HepG2 (cell line): ENCODE measurements at regions not wholly inside any gene's neighbourhood (a gene's known extent, or its start where the extent isn't known, plus 50 kb on each side); places are given as distances from the start of the nearest gene placed in this dataset.

ENCODE experiments used
- ATAC-seq: fragments of 200-7000 bp; cut with Tn5 transposase; 3 replicates; pipeline ENCODE4 v1.9.1; 2020; ENCODE audit warnings: mild to moderate bottlenecking, moderate library complexity
- BruUV-seq: library from RNA; stranded (reverse); fragments of 400-500 nt; replicated peaks from 2 replicates; lab custom pipeline; 2021; lab: Mats Ljungman, UMichigan
- CTCF ChIA-PET: fragments of 300-600 bp; formaldehyde crosslinking; extraction: SDS; loops from one replicate; lab custom pipeline; 2021; ENCODE audit warnings: low total read pairs, inconsistent platforms, low intra/inter-chr PET ratio; lab: Yijun Ruan, JAX
- POLR2A ChIA-PET: fragments of 350-600 bp; sonication (Branson Sonifier 250); formaldehyde crosslinking; loops from one replicate; lab custom pipeline; 2020; ENCODE audit warnings: antibody characterized with exemption, inconsistent platforms; lab: Yijun Ruan, JAX
- DNase-seq: peaks from one replicate; pipeline ENCODE4 v3.0.0-alpha.2; 2015; ENCODE audit warnings: low spot score
- FAIRE-seq: peaks from 3 replicates; lab custom pipeline; 2011; peaks lifted over from hg19 to GRCh38; lab: Jason Lieb, UNC
- H2AFZ ChIP-seq: one replicate; pipeline ENCODE4 v1.6.1; 2011; ENCODE audit warnings: low read length, inconsistent platforms
- H3K27ac ChIP-seq: fragments of 300-600 bp; 3 replicates; pipeline ENCODE4 v1.8.0; 2011; ENCODE audit warnings: mixed run types, mild to moderate bottlenecking, mixed read lengths, low read length, inconsistent platforms; ENCODE audit not compliant: insufficient read depth; ENCODE audit errors: extremely low read length
- H3K27me3 ChIP-seq, 2 experiments: fragments of 200-600 bp in 1 of 2; 2 replicates in 1 of 2; 3 replicates in 1 of 2; pipeline versions ENCODE4 v1.6.0 to v1.8.0; 2011; ENCODE audit warnings: low read length in 2 of 2, mild to moderate bottlenecking in 2 of 2, moderate library complexity in 2 of 2, inconsistent platforms in 1 of 2; ENCODE audit not compliant: insufficient read depth in 2 of 2, control insufficient read depth in 1 of 2
- H3K36me3 ChIP-seq, 2 experiments: fragments of 200-600 bp in 1 of 2; replicated peaks in 1 of 2; 2 replicates in 1 of 2; 3 replicates in 1 of 2; pipeline versions ENCODE4 v1.5.1 to v1.8.0; 2011; ENCODE audit warnings: low read length in 2 of 2, inconsistent platforms in 1 of 2; ENCODE audit not compliant: insufficient read depth in 2 of 2, control insufficient read depth in 1 of 2
- H3K4me1 ChIP-seq: 2 replicates; pipeline ENCODE4 v1.5.1; 2012; ENCODE audit warnings: low read length, inconsistent platforms; ENCODE audit not compliant: insufficient read depth
- H3K4me2 ChIP-seq: 2 replicates; pipeline ENCODE4 v1.6.0; 2011; ENCODE audit warnings: low read depth, low read length, inconsistent platforms
- H3K4me3 ChIP-seq, 3 experiments: fragments of 200-600 bp in 1 of 3; sonication (generic), shearing (Covaris generic) in 1 of 3; replicated peaks in 1 of 3; 2 replicates each; pipeline ENCODE4 v1.5.1; 2011 to 2016; ENCODE audit warnings: low read length in 3 of 3, inconsistent platforms in 2 of 3, low read depth in 2 of 3, mild to moderate bottlenecking in 2 of 3, control low read depth in 1 of 3, mixed read lengths in 1 of 3; ENCODE audit not compliant: insufficient read depth in 1 of 3
- H3K79me2 ChIP-seq: one replicate; pipeline ENCODE4 v1.6.1; 2011; ENCODE audit warnings: low read length, inconsistent platforms; ENCODE audit not compliant: insufficient read depth
- H3K9ac ChIP-seq: 2 replicates; pipeline ENCODE4 v1.6.0; 2011; ENCODE audit warnings: mild to moderate bottlenecking, low read depth, low read length, inconsistent platforms; ENCODE audit not compliant: insufficient read depth
- H3K9me3 ChIP-seq: 2 replicates; pipeline ENCODE4 v1.5.1; 2012; ENCODE audit warnings: mild to moderate bottlenecking, low read length
- H4K20me1 ChIP-seq: 2 replicates; pipeline ENCODE4 v1.6.0; 2011; ENCODE audit warnings: inconsistent platforms, mild to moderate bottlenecking, low read length, moderate library complexity; ENCODE audit not compliant: insufficient read depth
- FOXO1 ChIP-seq: sonication (generic); formaldehyde crosslinking; IDR thresholded peaks from 2 replicates; pipeline ENCODE4 v1.4.0; 2020; ENCODE audit warnings: missing genetic modification reagents
- MTA1 ChIP-seq: sonication (generic); formaldehyde crosslinking; IDR thresholded peaks from 2 replicates; pipeline ENCODE4 v1.4.0; 2020; ENCODE audit warnings: missing genetic modification reagents, mild to moderate bottlenecking, borderline replicate concordance
- NCOA1 ChIP-seq: sonication (generic); formaldehyde crosslinking; IDR thresholded peaks from 2 replicates; pipeline ENCODE4 v1.9.0; 2021; ENCODE audit warnings: missing genetic modification reagents
- PATZ1 ChIP-seq: sonication (generic); formaldehyde crosslinking; IDR thresholded peaks from 2 replicates; pipeline ENCODE4 v1.4.0; 2020; ENCODE audit warnings: missing genetic modification reagents
- RBM39 ChIP-seq: fragments of 200-400 bp; formaldehyde crosslinking; IDR thresholded peaks from one replicate; pipeline ENCODE4 v1.6.1; 2018; ENCODE audit warnings: antibody characterized with exemption, mild to moderate bottlenecking, low read depth, low read length; ENCODE audit not compliant: poor library complexity, severe bottlenecking
- RFX3 ChIP-seq: IDR thresholded peaks from 2 replicates; pipeline ENCODE4 v1.6.1; 2016; ENCODE audit warnings: missing biosample characterization, missing genetic modification reagents
- ZNF605 ChIP-seq: sonication (generic); formaldehyde crosslinking; IDR thresholded peaks from 2 replicates; pipeline ENCODE4 v1.8.0; 2022; ENCODE audit warnings: mild to moderate bottlenecking, missing genetic modification reagents
- ZNF616 ChIP-seq: sonication (generic); formaldehyde crosslinking; IDR thresholded peaks from 2 replicates; pipeline ENCODE4 v1.5.0; 2020; ENCODE audit warnings: low read depth, mild to moderate bottlenecking, missing genetic modification reagents
- WGBS: methylation state at CpG from one replicate; pipeline ENCODE4 v1.1.6; 2017; ENCODE audit warnings: low lambda C conversion rate; 5-methylcytosine and 5-hydroxymethylcytosine counted together
- in situ Hi-C: cut with HindIII; loops from 2 replicates; pipeline ENCODE4 v1.10.0; 2017; ENCODE audit warnings: low pct_unique_long_range_greater_than_20kb; ENCODE audit not compliant: extremely low pct_ligation_motif_present
- intact Hi-C: fragments of 100-400 bp; cut with micrococcal nuclease; formaldehyde crosslinking; loops from one replicate; pipeline ENCODE4 v1.10.0; 2022; ENCODE audit not compliant: unreplicated experiment
- TF ChIP-seq, protein P1 (sequence below): sonication (generic); formaldehyde crosslinking; IDR thresholded peaks from 2 replicates; pipeline ENCODE4 v1.4.0; 2020; ENCODE audit warnings: missing genetic modification reagents, borderline replicate concordance

GRCh38 chr4:158333820-158334219, 123.5 kb downstream of the TMEM144 start:
- Histone ChIP-seq H2AFZ (no peak overlapping the region), H3K9me3 (no peaks in the 10 kb centered on the region), H3K27me3 (no peaks in the 10 kb centered on the region), H3K4me2 (no peak overlapping the region), H3K79me2 (no peaks in the 10 kb centered on the region), H3K27ac (no peak overlapping the region), H4K20me1 (no peaks in the 10 kb centered on the region), H3K9ac (no peak overlapping the region), H3K4me1 (no peaks in the 10 kb centered on the region), H3K4me3 (no peak overlapping the region), H3K36me3 (no peaks in the 10 kb centered on the region)
- intact Hi-C loops (no loop called here), in situ Hi-C loops (no loop called here)
- no peak for ATAC-seq
- no peak for FAIRE-seq
- WGBS = 80% methylated on average over 3 of the region's 3 CpGs
- POLR2A ChIA-PET = no interaction called here
- BruUV-seq = no TSS peak
- TF ChIP-seq PATZ1 (CRISPR knock-in tag) (no peak), MTA1 (no peak), ZNF605 (CRISPR knock-in tag) (no peak), FOXO1 (CRISPR knock-in tag) (no peak), RBM39 (no peak), ZNF616 (CRISPR knock-in tag) (no peak)
- no peak for DNase-seq
- CTCF ChIA-PET = no interaction called here

GRCh38 chr4:158341896-158342295, 131.6 kb downstream of the TMEM144 start:
- no peaks in the 10 kb centered on the region for H3K27me3 ChIP-seq
- no peak overlapping the region for H3K4me3 ChIP-seq
- H3K4me1 ChIP-seq = no peaks in the 10 kb centered on the region
- POLR2A ChIA-PET = no interaction called here
- BruUV-seq = no TSS peak
- 39% methylated on average over 1 of the region's 1 CpG for WGBS
- no peak overlapping the region for H3K9ac ChIP-seq
- no peaks in the 10 kb centered on the region for H3K36me3 ChIP-seq
- DNase-seq = no peak
- H2AFZ ChIP-seq = no peak overlapping the region
- FAIRE-seq = no peak
- no peaks in the 10 kb centered on the region for H3K79me2 ChIP-seq
- H3K9me3 ChIP-seq = no peaks in the 10 kb centered on the region
- ATAC-seq = no peak
- no peak overlapping the region for H3K4me2 ChIP-seq
- in situ Hi-C loops = no loop called here
- H3K27ac ChIP-seq = no peak overlapping the region
- no peaks in the 10 kb centered on the region for H4K20me1 ChIP-seq
- CTCF ChIA-PET = no interaction called here
- intact Hi-C loops = no loop called here
- TF ChIP-seq RFX3 (CRISPR knock-in tag) (no peak), NCOA1 (CRISPR knock-in tag) (no peak)
- TF ChIP-seq, protein P1, sequence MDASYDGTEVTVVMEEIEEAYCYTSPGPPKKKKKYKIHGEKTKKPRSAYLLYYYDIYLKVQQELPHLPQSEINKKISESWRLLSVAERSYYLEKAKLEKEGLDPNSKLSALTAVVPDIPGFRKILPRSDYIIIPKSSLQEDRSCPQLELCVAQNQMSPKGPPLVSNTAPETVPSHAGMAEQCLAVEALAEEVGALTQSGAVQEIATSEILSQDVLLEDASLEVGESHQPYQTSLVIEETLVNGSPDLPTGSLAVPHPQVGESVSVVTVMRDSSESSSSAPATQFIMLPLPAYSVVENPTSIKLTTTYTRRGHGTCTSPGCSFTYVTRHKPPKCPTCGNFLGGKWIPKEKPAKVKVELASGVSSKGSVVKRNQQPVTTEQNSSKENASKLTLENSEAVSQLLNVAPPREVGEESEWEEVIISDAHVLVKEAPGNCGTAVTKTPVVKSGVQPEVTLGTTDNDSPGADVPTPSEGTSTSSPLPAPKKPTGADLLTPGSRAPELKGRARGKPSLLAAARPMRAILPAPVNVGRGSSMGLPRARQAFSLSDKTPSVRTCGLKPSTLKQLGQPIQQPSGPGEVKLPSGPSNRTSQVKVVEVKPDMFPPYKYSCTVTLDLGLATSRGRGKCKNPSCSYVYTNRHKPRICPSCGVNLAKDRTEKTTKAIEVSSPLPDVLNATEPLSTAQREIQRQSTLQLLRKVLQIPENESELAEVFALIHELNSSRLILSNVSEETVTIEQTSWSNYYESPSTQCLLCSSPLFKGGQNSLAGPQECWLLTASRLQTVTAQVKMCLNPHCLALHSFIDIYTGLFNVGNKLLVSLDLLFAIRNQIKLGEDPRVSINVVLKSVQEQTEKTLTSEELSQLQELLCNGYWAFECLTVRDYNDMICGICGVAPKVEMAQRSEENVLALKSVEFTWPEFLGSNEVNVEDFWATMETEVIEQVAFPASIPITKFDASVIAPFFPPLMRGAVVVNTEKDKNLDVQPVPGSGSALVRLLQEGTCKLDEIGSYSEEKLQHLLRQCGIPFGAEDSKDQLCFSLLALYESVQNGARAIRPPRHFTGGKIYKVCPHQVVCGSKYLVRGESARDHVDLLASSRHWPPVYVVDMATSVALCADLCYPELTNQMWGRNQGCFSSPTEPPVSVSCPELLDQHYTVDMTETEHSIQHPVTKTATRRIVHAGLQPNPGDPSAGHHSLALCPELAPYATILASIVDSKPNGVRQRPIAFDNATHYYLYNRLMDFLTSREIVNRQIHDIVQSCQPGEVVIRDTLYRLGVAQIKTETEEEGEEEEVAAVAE (CRISPR knock-in tag) = no peak
